ENCODE measurements at regions not wholly inside any gene's neighbourhood (a gene's known extent, or its start where the extent isn't known, plus 50 kb on each side); places are given as distances from the start of the nearest gene placed in this dataset.
"Not testable (repeated sequence)": the region's sequence is repeated elsewhere in the genome, so short reads cannot be mapped to it uniquely, and the experiment has no call there.

GRCh38 chr4:34271479-34272355, 1972.6 kb downstream of the ARAP2 start:
- TF ChIP-seq POLR2AphosphoS5 (IDR thresholded peaks at IDR 0.05; ENCODE audit: low read depth, low read length) (no peak), TAF1 (IDR thresholded peaks at IDR 0.05; ENCODE audit: borderline replicate concordance, low read depth, low read length) (no peak), POLR2A (IDR thresholded peaks at IDR 0.05; ENCODE audit: low read depth, low read length) (no peak)
- DNase-seq (ENCODE audit: insufficient read length) (no peak), FAIRE-seq (no peak)

GRCh38 chr4:34279011-34279410, 1965.3 kb downstream of the ARAP2 start:
- no peak for TF ChIP-seq TAF1 (IDR thresholded peaks at IDR 0.05; ENCODE audit: borderline replicate concordance, low read depth, low read length)
- TF ChIP-seq POLR2AphosphoS5 (IDR thresholded peaks at IDR 0.05; ENCODE audit: low read depth, low read length), result no peak
- no peak for TF ChIP-seq POLR2A (IDR thresholded peaks at IDR 0.05; ENCODE audit: low read depth, low read length)
- no peak for FAIRE-seq

GRCh38 chr4:34280131-34280530, 1964.2 kb downstream of the ARAP2 start:
- DNase-seq (ENCODE audit: insufficient read length), result no peak
- FAIRE-seq, result no peak
- TF ChIP-seq TAF1 (IDR thresholded peaks at IDR 0.05; ENCODE audit: borderline replicate concordance, low read depth, low read length) (no peak), POLR2A (IDR thresholded peaks at IDR 0.05; ENCODE audit: low read depth, low read length) (no peak), POLR2AphosphoS5 (IDR thresholded peaks at IDR 0.05; ENCODE audit: low read depth, low read length) (no peak)

More at GRCh38 chr4:34279011-34279410, 1965.3 kb downstream of the ARAP2 start:
- DNase-seq (ENCODE audit: insufficient read length), result no peak

GRCh38 chr4:34281826-34282225, 1962.5 kb downstream of the ARAP2 start:
- TF ChIP-seq TAF1 (IDR thresholded peaks at IDR 0.05; ENCODE audit: borderline replicate concordance, low read depth, low read length) (no peak), POLR2A (IDR thresholded peaks at IDR 0.05; ENCODE audit: low read depth, low read length) (no peak), POLR2AphosphoS5 (IDR thresholded peaks at IDR 0.05; ENCODE audit: low read depth, low read length) (no peak)
- FAIRE-seq (no peak), DNase-seq (ENCODE audit: insufficient read length) (no peak)

- FAIRE-seq (no peak), DNase-seq (ENCODE audit: insufficient read length) (no peak)
- TF ChIP-seq TAF1 (IDR thresholded peaks at IDR 0.05; ENCODE audit: borderline replicate concordance, low read depth, low read length) (no peak), POLR2AphosphoS5 (IDR thresholded peaks at IDR 0.05; ENCODE audit: low read depth, low read length) (no peak), POLR2A (IDR thresholded peaks at IDR 0.05; ENCODE audit: low read depth, low read length) (no peak)
Measured at GRCh38 chr4:34289489-34289888, 1954.8 kb downstream of the ARAP2 start.

- no peak for TF ChIP-seq TAF1 (IDR thresholded peaks at IDR 0.05; ENCODE audit: borderline replicate concordance, low read depth, low read length)
- TF ChIP-seq POLR2AphosphoS5 (IDR thresholded peaks at IDR 0.05; ENCODE audit: low read depth, low read length), result no peak
- TF ChIP-seq POLR2A (IDR thresholded peaks at IDR 0.05; ENCODE audit: low read depth, low read length), result no peak
- DNase-seq (ENCODE audit: insufficient read length) (no peak), FAIRE-seq (no peak)
Measured at GRCh38 chr4:34289962-34290361, 1954.4 kb downstream of the ARAP2 start.

- FAIRE-seq, result no peak
- DNase-seq (ENCODE audit: insufficient read length), result no peak
- TF ChIP-seq POLR2AphosphoS5 (IDR thresholded peaks at IDR 0.05; ENCODE audit: low read depth, low read length) (no peak), POLR2A (IDR thresholded peaks at IDR 0.05; ENCODE audit: low read depth, low read length) (no peak)
Measured at GRCh38 chr4:34293459-34293858, 1950.9 kb downstream of the ARAP2 start.

- DNase-seq (ENCODE audit: insufficient read length) (no peak), FAIRE-seq (no peak)
- TF ChIP-seq POLR2A (IDR thresholded peaks at IDR 0.05; ENCODE audit: low read depth, low read length) (no peak), TAF1 (IDR thresholded peaks at IDR 0.05; ENCODE audit: borderline replicate concordance, low read depth, low read length) (no peak), POLR2AphosphoS5 (IDR thresholded peaks at IDR 0.05; ENCODE audit: low read depth, low read length) (no peak)
Measured at GRCh38 chr4:34309383-34309906, 1934.9 kb downstream of the ARAP2 start.

- FAIRE-seq, result no peak
- DNase-seq (ENCODE audit: insufficient read length), result no peak
- TF ChIP-seq POLR2A (IDR thresholded peaks at IDR 0.05; ENCODE audit: low read depth, low read length) (no peak), TAF1 (IDR thresholded peaks at IDR 0.05; ENCODE audit: borderline replicate concordance, low read depth, low read length) (no peak), POLR2AphosphoS5 (IDR thresholded peaks at IDR 0.05; ENCODE audit: low read depth, low read length) (no peak)
Measured at GRCh38 chr4:34318773-34319172, 1925.5 kb downstream of the ARAP2 start.

- no peak for DNase-seq (ENCODE audit: insufficient read length)
- TF ChIP-seq TAF1 (IDR thresholded peaks at IDR 0.05; ENCODE audit: borderline replicate concordance, low read depth, low read length) (no peak), POLR2AphosphoS5 (IDR thresholded peaks at IDR 0.05; ENCODE audit: low read depth, low read length) (no peak), POLR2A (IDR thresholded peaks at IDR 0.05; ENCODE audit: low read depth, low read length) (no peak)
- FAIRE-seq, result no peak
Measured at GRCh38 chr4:34323549-34324320, 1920.6 kb downstream of the ARAP2 start.

GRCh38 chr4:34328939-34329338, 1915.4 kb downstream of the ARAP2 start:
- FAIRE-seq, result no peak
- no peak for TF ChIP-seq POLR2AphosphoS5 (IDR thresholded peaks at IDR 0.05; ENCODE audit: low read depth, low read length)
- TF ChIP-seq POLR2A (IDR thresholded peaks at IDR 0.05; ENCODE audit: low read depth, low read length), result no peak
- TF ChIP-seq TAF1 (IDR thresholded peaks at IDR 0.05; ENCODE audit: borderline replicate concordance, low read depth, low read length), result no peak

GRCh38 chr4:34335156-34335555, 1909.2 kb downstream of the ARAP2 start:
- DNase-seq (ENCODE audit: insufficient read length); FAIRE-seq: not testable (repeated sequence)

More at GRCh38 chr4:34328939-34329338, 1915.4 kb downstream of the ARAP2 start:
- DNase-seq (ENCODE audit: insufficient read length), result no peak

- not testable (repeated sequence) for FAIRE-seq; DNase-seq (ENCODE audit: insufficient read length)
Measured at GRCh38 chr4:34335556-34335955, 1908.8 kb downstream of the ARAP2 start.
